VCaP (cell line): ENCODE measurements at regions not wholly inside any gene's neighbourhood (a gene's known extent, or its start where the extent isn't known, plus 50 kb on each side); places are given as distances from the start of the nearest gene placed in this dataset.

Experiments used
- H3K27ac ChIP-seq: fragments of 450-650 bp; 2 replicates; pipeline ENCODE4 v1.5.1; 2017
- CTCF ChIP-seq: fragments of 450-650 bp; conservative IDR thresholded peaks from 2 replicates; pipeline ENCODE4 v1.5.1; 2017; ENCODE audit warnings: mild to moderate bottlenecking, moderate library complexity

- TF ChIP-seq CTCF, result no peak
- no peak overlapping the region for H3K27ac ChIP-seq
These were observed 323.7 kb upstream of the RPS23 start for GRCh38 chr5:82601861-82602260.

- H3K27ac ChIP-seq, result no peak overlapping the region
- no peak for TF ChIP-seq CTCF
These were observed 322.9 kb upstream of the RPS23 start for GRCh38 chr5:82601077-82601476.

- TF ChIP-seq CTCF, result no peak
- H3K27ac ChIP-seq, result no peak overlapping the region
These were observed 321.5 kb upstream of the RPS23 start for GRCh38 chr5:82599692-82600091.

GRCh38 chr5:82599030-82599429 lies 320.9 kb upstream of the RPS23 start:
- no peak overlapping the region for H3K27ac ChIP-seq
- no peak for TF ChIP-seq CTCF

- no peak for TF ChIP-seq CTCF
These were observed 319.3 kb upstream of the RPS23 start for GRCh38 chr5:82597437-82597836.

GRCh38 chr5:82596451-82596850 lies 318.3 kb upstream of the RPS23 start:
- no peak overlapping the region for H3K27ac ChIP-seq
- no peak for TF ChIP-seq CTCF

More at GRCh38 chr5:82597437-82597836, 319.3 kb upstream of the RPS23 start:
- no peak overlapping the region for H3K27ac ChIP-seq

GRCh38 chr5:82595113-82595512 lies 317.0 kb upstream of the RPS23 start:
- no peak overlapping the region for H3K27ac ChIP-seq
- TF ChIP-seq CTCF, result no peak

- no peak overlapping the region for H3K27ac ChIP-seq
- no peak for TF ChIP-seq CTCF
These were observed 315.9 kb upstream of the RPS23 start for GRCh38 chr5:82594097-82594496.
